ENCODE measurements at regions not wholly inside any gene's neighbourhood (a gene's known extent, or its start where the extent isn't known, plus 50 kb on each side); places are given as distances from the start of the nearest gene placed in this dataset.

DNA sequence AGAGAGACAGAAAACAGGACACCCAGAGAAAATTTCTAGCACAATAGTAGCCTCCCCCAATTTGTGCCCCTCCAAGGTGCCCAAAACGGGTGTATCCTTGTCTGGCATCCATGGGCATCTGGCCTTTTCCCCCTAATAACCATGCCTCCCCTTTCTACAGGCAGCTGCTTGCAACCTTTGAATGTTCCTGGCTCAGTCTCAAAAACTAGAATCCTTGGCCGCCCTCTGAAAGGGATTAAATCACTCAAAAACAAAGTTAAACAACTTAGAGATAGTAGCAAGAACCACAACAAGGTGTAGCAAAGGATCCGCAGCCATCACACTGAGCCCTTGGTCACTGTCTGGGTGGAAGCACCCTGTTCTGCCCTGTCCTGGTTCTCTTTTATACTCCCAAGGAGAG is 105.6 kb downstream of the MN1 start:
- no peak for TF ChIP-seq POLR2A (IDR thresholded peaks at IDR 0.05; ENCODE audit: control extremely low read depth in 1 of 2, low read depth in 2 of 2, low read length in 2 of 2)
- no peak for TF ChIP-seq POU5F1 (IDR thresholded peaks at IDR 0.05; ENCODE audit: low read depth, low read length)
- TF ChIP-seq JUN (IDR thresholded peaks at IDR 0.05; ENCODE audit: low read depth, low read length) = no peak
- TF ChIP-seq CHD1 (IDR thresholded peaks at IDR 0.05; ENCODE audit: low read depth, low read length) = no peak
- no peak for TF ChIP-seq TAF1 (IDR thresholded peaks at IDR 0.05; ENCODE audit: low read depth, low read length)
- TF ChIP-seq CTCF (IDR thresholded peaks at IDR 0.05; ENCODE audit: control extremely low read depth in 1 of 3, insufficient read depth in 1 of 3, low read depth in 1 of 3, low read length in 3 of 3) = no peak
- no peak for TF ChIP-seq EZH2 (IDR thresholded peaks at IDR 0.05; ENCODE audit: low read depth, low read length, severe bottlenecking)

All from H1 (cell line).